NK-92 (cell line): ENCODE measurements at regions not wholly inside any gene's neighbourhood (a gene's known extent, or its start where the extent isn't known, plus 50 kb on each side); places are given as distances from the start of the nearest gene placed in this dataset.

Experiments used
- DNase-seq: peaks from one replicate; lab custom pipeline; 2025; ENCODE audit not compliant: unreplicated experiment; lab: John Stamatoyannopoulos, UW

DNA sequence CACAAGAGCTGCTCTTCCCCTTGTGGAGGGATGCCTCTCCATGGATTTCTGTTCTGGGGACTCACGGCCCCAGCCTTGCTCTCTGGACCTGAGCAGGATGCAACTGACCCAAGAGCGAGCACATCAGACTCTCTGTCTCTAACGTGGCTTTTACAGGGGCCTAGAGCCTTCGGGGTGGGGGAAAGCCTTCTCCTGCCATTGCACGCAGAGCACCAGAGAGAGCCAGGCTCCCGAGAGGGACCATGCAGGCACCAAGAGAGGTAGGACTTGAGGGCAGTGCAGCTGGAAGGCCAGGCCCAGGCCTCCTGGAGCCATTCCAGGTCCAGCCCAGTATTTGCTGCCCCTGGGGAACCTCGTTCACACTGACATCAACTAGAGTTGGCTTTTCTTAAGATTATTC is 475.6 kb upstream of the MYT1L start:
- DNase-seq = no peak

DNA sequence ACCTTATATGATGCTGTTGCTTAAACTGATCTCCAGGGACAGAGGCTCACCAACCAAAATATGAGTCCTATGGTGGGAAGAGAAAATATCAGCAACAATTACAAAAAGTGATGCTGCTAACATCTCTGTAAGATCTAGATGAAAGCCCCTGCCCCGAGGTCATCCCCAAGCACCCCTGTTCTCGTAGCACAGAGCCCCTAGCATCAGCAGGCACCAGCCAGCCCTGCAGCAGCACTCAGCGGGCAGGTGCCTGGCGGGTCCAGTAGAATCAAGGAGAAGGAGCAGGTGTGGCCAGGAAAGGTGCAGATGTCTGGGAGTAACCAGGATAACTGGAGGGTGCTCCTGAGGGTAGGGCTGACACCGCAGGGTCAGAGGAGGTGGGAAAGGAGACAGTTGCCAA is 474.2 kb upstream of the MYT1L start:
- DNase-seq = no peak

GRCh38 chr2:2804528-2804927 is 473.5 kb upstream of the MYT1L start:
- DNase-seq = no peak

DNA sequence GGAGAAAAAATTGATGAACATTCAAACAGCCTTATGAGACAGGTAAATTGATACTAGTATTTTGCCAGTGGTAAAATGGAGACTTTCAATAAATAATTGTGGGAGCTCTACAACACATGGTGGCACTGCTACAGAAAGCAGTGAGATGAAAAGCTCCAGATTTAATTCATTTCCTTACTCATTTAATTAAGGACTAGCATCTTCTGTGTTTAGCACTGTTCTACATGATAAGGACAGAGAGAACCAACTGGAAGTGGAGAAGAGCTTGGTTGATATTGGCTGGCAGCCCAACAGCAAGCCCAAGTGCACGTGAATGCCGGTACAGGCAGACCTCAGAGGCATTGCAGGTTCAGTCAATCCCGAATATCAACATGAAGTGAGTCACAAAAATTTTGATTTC is 470.4 kb upstream of the MYT1L start:
- no peak for DNase-seq

GRCh38 chr2:2800697-2801096 is 469.6 kb upstream of the MYT1L start:
- DNase-seq = no peak

DNA sequence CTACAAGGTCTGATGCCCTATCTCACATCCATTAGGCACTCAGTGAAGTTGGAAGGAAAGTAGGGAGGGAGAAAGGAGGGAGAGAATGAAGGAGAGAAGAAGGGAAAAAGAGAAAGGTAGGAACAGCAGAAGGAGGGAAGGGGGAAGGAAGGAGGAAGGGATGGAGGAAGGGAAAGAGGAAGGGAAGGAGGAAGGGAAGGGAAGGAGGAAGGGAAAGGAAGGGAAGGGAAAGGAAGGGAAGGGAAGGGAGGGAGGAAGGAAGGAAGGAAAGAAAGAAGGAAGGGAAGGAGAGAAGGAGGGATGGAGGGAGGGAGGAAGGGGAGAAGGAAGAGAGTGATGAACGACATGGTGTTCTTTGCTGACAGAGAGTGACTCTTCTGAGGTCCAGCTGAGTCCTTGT is 468.9 kb upstream of the MYT1L start:
- no peak for DNase-seq

- no peak for DNase-seq
Measured at GRCh38 chr2:2799151-2799697, 468.1 kb upstream of the MYT1L start.

- DNase-seq = no peak
Measured at GRCh38 chr2:2798337-2798736, 467.3 kb upstream of the MYT1L start.

- no peak for DNase-seq
Measured at GRCh38 chr2:2797797-2798196, 466.7 kb upstream of the MYT1L start.

GRCh38 chr2:2796207-2796606 is 465.1 kb upstream of the MYT1L start:
- no peak for DNase-seq

DNA sequence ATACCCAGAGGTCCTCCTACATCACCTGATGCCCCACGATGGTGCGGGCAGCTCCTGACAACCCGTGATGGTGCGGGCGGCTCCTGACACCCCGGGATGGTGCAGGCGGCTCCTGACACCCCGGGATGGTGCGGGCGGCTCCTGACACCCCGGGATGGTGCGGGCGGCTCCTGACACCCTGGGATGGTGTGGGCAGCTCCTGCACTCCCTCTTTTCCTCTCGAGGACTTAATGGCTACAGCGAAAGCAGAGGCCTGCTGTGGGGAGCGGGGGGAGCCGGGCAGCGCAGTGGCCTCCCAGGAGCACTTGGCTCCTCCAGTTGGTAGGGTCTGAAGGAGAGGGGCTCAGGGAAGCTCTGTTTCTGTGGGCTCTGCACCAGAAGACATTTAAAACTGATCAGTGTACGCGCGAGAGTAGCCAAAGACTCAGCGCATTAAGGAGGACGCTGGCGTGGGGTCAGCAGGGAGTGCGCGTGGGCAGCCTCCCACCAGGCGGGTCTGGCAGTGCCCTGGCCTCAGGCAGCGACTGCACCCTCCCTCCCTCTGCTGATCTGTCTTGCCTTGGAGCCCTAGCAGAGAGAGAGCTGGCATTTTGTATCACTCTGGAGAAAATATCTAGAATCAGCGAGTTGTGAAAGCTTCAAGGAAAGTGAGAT is 464.5 kb upstream of the MYT1L start:
- no peak for DNase-seq

- DNase-seq = no peak
Measured at GRCh38 chr2:2793925-2794560, 463.0 kb upstream of the MYT1L start.

DNA sequence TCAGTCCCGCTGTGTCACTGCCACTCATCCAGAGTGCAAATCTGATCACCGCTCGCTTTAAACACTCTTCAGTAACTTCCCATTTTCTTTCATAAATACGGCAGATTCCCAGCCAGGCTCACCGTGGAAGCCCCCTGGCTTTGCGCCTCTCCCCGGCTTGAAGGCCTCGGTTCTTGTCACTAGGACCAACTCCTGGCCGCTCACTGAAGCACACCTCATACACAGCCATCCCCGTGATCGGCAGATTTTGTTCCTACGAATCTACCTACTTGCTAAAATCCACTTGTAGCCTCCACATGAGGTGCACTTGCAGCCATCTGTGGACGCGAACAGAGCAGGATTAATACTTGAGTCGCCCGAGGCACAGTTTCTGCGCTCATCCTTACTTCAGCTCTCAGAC is 462.4 kb upstream of the MYT1L start:
- DNase-seq = no peak

- no peak for DNase-seq
Measured at GRCh38 chr2:2791606-2792005, 460.5 kb upstream of the MYT1L start.

DNA sequence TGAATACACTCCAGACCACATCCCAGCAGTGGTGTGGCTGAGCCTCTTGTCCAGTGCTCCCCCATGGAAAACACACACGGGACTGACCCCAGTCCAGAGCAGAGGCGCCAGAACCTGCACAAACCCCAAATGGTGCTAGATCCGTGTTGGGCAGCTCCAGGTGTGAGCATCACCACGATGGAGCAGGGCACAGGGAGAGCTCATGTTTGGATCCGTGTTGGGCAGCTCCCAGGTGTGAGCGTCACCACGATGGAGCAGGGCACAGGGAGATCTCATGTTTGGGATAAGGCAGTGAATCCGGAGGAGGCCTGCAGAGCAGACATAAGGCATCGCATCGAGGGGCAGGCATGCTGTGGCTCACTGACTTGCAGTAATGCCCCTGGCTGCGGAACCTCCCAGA is 460.0 kb upstream of the MYT1L start:
- DNase-seq = no peak

GRCh38 chr2:2788076-2788475 is 457.0 kb upstream of the MYT1L start:
- DNase-seq = no peak

DNA sequence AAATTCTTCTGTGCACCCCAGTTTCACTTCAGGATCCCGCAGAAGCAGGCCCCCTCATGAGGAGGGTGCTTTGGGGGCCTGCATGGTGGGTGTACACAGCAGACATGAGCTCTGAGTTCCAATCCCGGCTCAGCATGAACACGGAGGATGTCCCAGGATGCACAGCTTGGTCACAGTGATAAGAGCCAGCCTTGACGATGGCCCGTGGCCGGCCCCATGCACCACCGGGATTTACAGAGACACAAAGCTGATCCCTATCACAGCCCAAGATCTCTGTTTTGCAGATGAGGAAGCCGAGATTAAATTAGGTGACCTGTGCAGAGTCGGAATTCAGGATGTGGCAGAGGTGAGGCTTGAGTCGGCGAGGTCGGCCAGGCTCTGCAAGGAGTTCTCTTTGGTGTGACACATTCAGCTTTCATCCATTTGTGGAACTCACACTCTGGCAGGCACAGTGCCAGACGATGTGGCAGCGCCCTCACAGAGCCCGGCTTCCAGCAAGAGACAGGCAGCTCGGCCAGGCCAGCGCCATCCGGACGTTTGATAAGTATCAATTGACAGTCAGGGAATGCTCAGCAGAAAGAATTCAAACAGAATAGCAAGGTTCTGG is 456.3 kb upstream of the MYT1L start:
- no peak for DNase-seq

DNA sequence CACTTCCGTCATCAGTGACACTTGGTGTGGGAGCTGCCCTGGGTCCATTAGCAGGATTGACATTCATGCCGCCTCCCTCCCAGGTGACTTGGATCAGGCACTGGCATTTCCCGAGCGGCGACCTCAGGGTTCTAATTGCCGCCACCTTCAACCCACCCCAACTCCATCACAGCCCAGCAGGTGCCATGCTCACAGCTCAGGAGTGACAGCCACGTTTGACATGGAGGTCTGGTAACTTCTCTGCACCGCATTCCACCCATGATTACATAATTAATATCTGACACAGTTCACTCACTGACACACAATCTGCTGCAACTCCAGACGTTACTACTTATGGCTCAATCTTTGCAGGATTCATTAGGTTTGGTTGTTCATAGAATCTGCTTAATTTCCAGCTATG is 450.9 kb upstream of the MYT1L start:
- DNase-seq = no peak

DNA sequence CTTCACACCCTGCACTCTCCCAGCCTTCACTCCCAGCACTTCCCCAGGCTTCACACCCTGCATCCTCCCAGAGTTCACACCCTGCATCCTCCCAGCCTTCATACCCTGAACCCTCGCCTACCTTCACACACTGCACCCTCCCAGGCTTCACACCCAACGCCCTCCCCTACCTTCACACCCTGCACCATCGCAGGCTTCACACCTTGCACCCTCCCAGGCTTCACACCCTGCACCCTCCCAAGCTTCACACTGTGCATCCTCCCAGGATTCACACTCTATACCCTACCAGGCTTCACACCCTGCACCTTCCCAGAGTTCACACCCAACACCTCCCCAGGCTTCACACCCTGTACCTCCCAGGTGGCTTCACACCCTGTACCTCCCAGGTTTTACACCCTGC is 448.7 kb upstream of the MYT1L start:
- no peak for DNase-seq

DNA sequence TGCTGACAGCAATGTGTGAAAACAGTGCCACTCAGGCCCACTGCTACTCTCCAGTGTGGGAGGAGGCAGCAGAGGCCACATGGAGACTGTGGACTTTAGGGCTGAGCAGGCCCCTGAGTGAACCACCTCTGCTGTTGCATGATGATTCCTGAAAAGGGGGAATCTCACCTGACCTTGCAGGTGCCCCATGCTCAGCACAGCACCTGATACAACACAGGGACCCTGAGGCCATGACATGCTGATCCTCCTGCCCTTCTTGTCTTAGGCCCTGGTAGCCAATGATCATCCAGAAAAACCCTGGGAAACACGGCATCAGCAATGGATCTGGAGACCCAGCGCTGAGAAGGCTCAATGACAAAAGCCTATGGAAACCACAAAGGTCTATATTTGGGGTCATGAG is 446.8 kb upstream of the MYT1L start:
- no peak for DNase-seq

- DNase-seq = no peak
Measured at GRCh38 chr2:2777213-2777612, 446.1 kb upstream of the MYT1L start.

DNA sequence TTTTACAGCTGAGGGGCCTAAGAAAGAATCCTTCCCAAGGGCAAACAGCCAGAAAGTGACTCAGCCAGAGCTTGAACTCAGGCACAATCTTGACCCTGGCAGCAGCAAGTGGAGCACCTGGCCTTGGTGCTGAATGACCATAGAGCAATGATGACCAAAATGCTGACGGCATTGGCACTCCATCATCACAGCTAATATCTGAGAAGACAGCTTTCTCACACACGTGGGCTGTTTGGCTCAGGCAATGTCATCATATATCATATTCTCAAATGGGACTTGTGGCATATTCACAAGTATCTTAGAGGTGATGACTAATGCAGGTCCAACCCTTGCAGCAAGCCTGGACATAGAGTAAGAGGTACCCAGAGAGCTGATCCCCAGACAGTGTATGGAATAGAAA is 443.9 kb upstream of the MYT1L start:
- no peak for DNase-seq
